ENCODE measurements at regions not wholly inside any gene's neighbourhood (a gene's known extent, or its start where the extent isn't known, plus 50 kb on each side); places are given as distances from the start of the nearest gene placed in this dataset.
A peak's percentile ranks its signal among the peaks of the same experiment; 100 is the strongest.

DNA sequence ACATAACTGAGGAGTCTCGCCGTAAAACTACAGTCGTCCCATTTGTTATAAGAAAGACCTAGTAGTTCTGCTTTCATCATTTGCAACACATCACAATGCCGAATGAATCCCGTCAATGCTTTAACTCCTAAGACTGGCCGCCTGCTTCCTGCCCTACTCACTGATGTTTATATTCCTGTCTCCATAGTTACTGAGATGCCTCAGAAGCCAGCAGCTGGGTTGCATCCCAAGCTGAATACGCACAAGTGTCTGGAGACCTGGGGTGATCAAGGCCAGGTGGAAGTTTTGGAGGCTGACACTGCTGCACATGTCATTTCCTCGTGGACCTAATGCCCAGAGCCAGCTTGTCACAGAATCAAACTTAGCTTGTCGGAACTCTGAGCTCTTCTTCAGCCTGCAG is 95.2 kb upstream of the UBE2E1 start:
- Histone ChIP-seq H3K36me3 (ENCODE audit: insufficient read depth, low read length) (no peaks in the 10 kb centered on the region), H3K27ac (ENCODE audit: low read depth, low read length) (no peak overlapping the region), H3K4me1 (ENCODE audit: insufficient read depth, low read length) (no peaks in the 10 kb centered on the region), H3K9me3 (ENCODE audit: control insufficient read depth in 1 of 2, low read length in 2 of 2) (no peaks in the 10 kb centered on the region), H3K27me3 (ENCODE audit: insufficient read depth, low read length) (no peaks in the 10 kb centered on the region), H3K4me3 (ENCODE audit: low read length in 2 of 2) (no peak overlapping the region)
- H3K27ac Mint-ChIP-seq, result no peak overlapping the region
- ChIA-PET POLR2A (ENCODE audit: partially characterized antibody) (no interaction called here), CTCF (ENCODE audit: partially characterized antibody) (no interaction called here)
- no peaks in the 10 kb centered on the region for H3K4me1 Mint-ChIP-seq
- peaks cover 4 to 11% of the 10 kb centered on the region in 2 donors for H3K27me3 Mint-ChIP-seq
- H3K36me3 Mint-ChIP-seq, result no peaks in the 10 kb centered on the region
- peaks cover 0 to 2% (median 0%) of the 10 kb centered on the region in 8 donors for H3K9me3 Mint-ChIP-seq
- no peak overlapping the region for H3K4me3 Mint-ChIP-seq
- intact Hi-C loops (cut with micrococcal nuclease), result no loop called here
- DNase-seq, result no peak

- no peaks in the 10 kb centered on the region for H3K4me1 Mint-ChIP-seq
- CTCF ChIA-PET (ENCODE audit: partially characterized antibody), result no interaction called here
- POLR2A ChIA-PET (ENCODE audit: partially characterized antibody), result no interaction called here
- Histone ChIP-seq H3K27me3 (ENCODE audit: insufficient read depth, low read length) (no peaks in the 10 kb centered on the region), H3K9me3 (ENCODE audit: control insufficient read depth in 1 of 2, low read length in 2 of 2) (no peaks in the 10 kb centered on the region), H3K4me1 (ENCODE audit: insufficient read depth, low read length) (no peaks in the 10 kb centered on the region), H3K36me3 (ENCODE audit: insufficient read depth, low read length) (no peaks in the 10 kb centered on the region), H3K27ac (ENCODE audit: low read depth, low read length) (no peak overlapping the region), H3K4me3 (ENCODE audit: low read length in 2 of 2) (no peak overlapping the region)
- no peak overlapping the region for H3K27ac Mint-ChIP-seq
- peaks cover 0 to 7% (median 5%) of the 10 kb centered on the region in 8 donors for H3K9me3 Mint-ChIP-seq
- H3K27me3 Mint-ChIP-seq, result peaks cover 4 to 15% of the 10 kb centered on the region in 2 donors
- no peak overlapping the region for H3K4me3 Mint-ChIP-seq
- H3K36me3 Mint-ChIP-seq, result no peaks in the 10 kb centered on the region
- DNase-seq, result no peak
- intact Hi-C loops (cut with micrococcal nuclease), result no loop called here
Observed at GRCh38 chr3:23711916-23712494, 93.8 kb upstream of the UBE2E1 start.

- DNase-seq, result no peak
- POLR2A ChIA-PET (ENCODE audit: partially characterized antibody), result no interaction called here
- CTCF ChIA-PET (ENCODE audit: partially characterized antibody), result no interaction called here
- no peak overlapping the region for H3K27ac ChIP-seq (ENCODE audit: low read depth, low read length)
- no peaks in the 10 kb centered on the region for H3K9me3 ChIP-seq (ENCODE audit: control insufficient read depth in 1 of 2, low read length in 2 of 2)
- no peak overlapping the region for H3K4me3 ChIP-seq (ENCODE audit: low read length in 2 of 2)
- H3K4me3 Mint-ChIP-seq, result no peak overlapping the region
- H3K27ac Mint-ChIP-seq, result peak overlapping the region in 1 of 7 donors; percentile 13
- H3K27me3 ChIP-seq (ENCODE audit: insufficient read depth, low read length), result no peaks in the 10 kb centered on the region
- peaks cover 0 to 7% (median 5%) of the 10 kb centered on the region in 8 donors for H3K9me3 Mint-ChIP-seq
- intact Hi-C loops (cut with micrococcal nuclease), result no loop called here
- H3K4me1 ChIP-seq (ENCODE audit: insufficient read depth, low read length), result no peaks in the 10 kb centered on the region
- no peaks in the 10 kb centered on the region for H3K36me3 ChIP-seq (ENCODE audit: insufficient read depth, low read length)
- no peaks in the 10 kb centered on the region for H3K4me1 Mint-ChIP-seq
- H3K27me3 Mint-ChIP-seq, result peaks cover 4 to 14% of the 10 kb centered on the region in 2 donors
- no peaks in the 10 kb centered on the region for H3K36me3 Mint-ChIP-seq
Observed at GRCh38 chr3:23712656-23713559, 92.8 kb upstream of the UBE2E1 start.

- Histone ChIP-seq H3K9me3 (ENCODE audit: control insufficient read depth in 1 of 2, low read length in 2 of 2) (no peaks in the 10 kb centered on the region), H3K4me3 (ENCODE audit: low read length in 2 of 2) (no peak overlapping the region), H3K27me3 (ENCODE audit: insufficient read depth, low read length) (no peaks in the 10 kb centered on the region), H3K4me1 (ENCODE audit: insufficient read depth, low read length) (no peaks in the 10 kb centered on the region), H3K27ac (ENCODE audit: low read depth, low read length) (no peak overlapping the region), H3K36me3 (ENCODE audit: insufficient read depth, low read length) (no peaks in the 10 kb centered on the region)
- no peak overlapping the region for H3K27ac Mint-ChIP-seq
- no peaks in the 10 kb centered on the region for H3K36me3 Mint-ChIP-seq
- intact Hi-C loops (cut with micrococcal nuclease), result no loop called here
- peaks cover 0 to 7% (median 5%) of the 10 kb centered on the region in 8 donors for H3K9me3 Mint-ChIP-seq
- peaks cover 4 to 14% of the 10 kb centered on the region in 2 donors for H3K27me3 Mint-ChIP-seq
- ChIA-PET CTCF (ENCODE audit: partially characterized antibody) (no interaction called here), POLR2A (ENCODE audit: partially characterized antibody) (no interaction called here)
- no peaks in the 10 kb centered on the region for H3K4me1 Mint-ChIP-seq
- DNase-seq, result no peak
- no peak overlapping the region for H3K4me3 Mint-ChIP-seq
Observed at GRCh38 chr3:23713641-23714040, 92.1 kb upstream of the UBE2E1 start.

GRCh38 chr3:23720059-23720458 is 85.7 kb upstream of the UBE2E1 start:
- no peaks in the 10 kb centered on the region for H3K9me3 ChIP-seq (ENCODE audit: control insufficient read depth in 1 of 2, low read length in 2 of 2)
- CTCF ChIA-PET (ENCODE audit: partially characterized antibody), result interaction anchor here (0.6 kb wide), 1 partner anchor 14 kb away, joined by 3 read pairs; no protein-coding TSS in a partner anchor

DNA sequence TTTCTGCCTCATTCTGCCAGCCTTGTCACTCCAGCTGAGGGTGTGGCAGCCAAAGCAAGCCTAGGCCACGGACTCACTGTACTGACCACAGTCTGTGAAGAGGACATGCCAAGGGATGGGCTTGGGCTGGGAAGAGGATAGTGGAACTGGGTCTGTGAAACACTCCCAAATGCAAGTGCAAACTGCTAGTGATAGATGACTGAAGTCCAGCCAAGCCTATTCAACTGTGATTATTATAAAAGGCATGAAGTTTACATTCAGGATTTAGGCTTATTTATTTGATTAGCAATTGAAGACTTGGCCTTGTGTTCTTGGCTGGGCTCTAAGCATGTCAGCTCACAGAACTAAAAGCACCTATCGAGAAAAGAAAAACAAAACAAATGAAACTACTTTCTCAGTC is 84.9 kb upstream of the UBE2E1 start:
- Mint-ChIP-seq H3K36me3 (no peaks in the 10 kb centered on the region), H3K4me1 (no peaks in the 10 kb centered on the region), H3K9me3 (peaks cover 0 to 5% (median 2%) of the 10 kb centered on the region in 8 donors), H3K4me3 (no peak overlapping the region), H3K27ac (no peak overlapping the region), H3K27me3 (peaks cover 0 to 4% of the 10 kb centered on the region in 2 donors)
- Histone ChIP-seq H3K36me3 (ENCODE audit: insufficient read depth, low read length) (no peaks in the 10 kb centered on the region), H3K4me1 (ENCODE audit: insufficient read depth, low read length) (no peaks in the 10 kb centered on the region), H3K27me3 (ENCODE audit: insufficient read depth, low read length) (no peaks in the 10 kb centered on the region), H3K27ac (ENCODE audit: low read depth, low read length) (no peak overlapping the region), H3K9me3 (ENCODE audit: control insufficient read depth in 1 of 2, low read length in 2 of 2) (no peaks in the 10 kb centered on the region), H3K4me3 (ENCODE audit: low read length in 2 of 2) (no peak overlapping the region)
- DNase-seq, result no peak
- ChIA-PET CTCF (ENCODE audit: partially characterized antibody) (interaction anchor here (0.6 kb wide), 1 partner anchor 13 kb away, joined by 3 read pairs; no protein-coding TSS in a partner anchor), POLR2A (ENCODE audit: partially characterized antibody) (no interaction called here)
- intact Hi-C loops (cut with micrococcal nuclease), result no loop called here

More at GRCh38 chr3:23720059-23720458, 85.7 kb upstream of the UBE2E1 start:
- Histone ChIP-seq H3K4me1 (ENCODE audit: insufficient read depth, low read length) (no peaks in the 10 kb centered on the region), H3K27ac (ENCODE audit: low read depth, low read length) (no peak overlapping the region), H3K4me3 (ENCODE audit: low read length in 2 of 2) (no peak overlapping the region), H3K27me3 (ENCODE audit: insufficient read depth, low read length) (no peaks in the 10 kb centered on the region), H3K36me3 (ENCODE audit: insufficient read depth, low read length) (no peaks in the 10 kb centered on the region)
- no peak for DNase-seq
- POLR2A ChIA-PET (ENCODE audit: partially characterized antibody), result no interaction called here
- peaks cover 0 to 5% of the 10 kb centered on the region in 2 donors for H3K27me3 Mint-ChIP-seq
- H3K27ac Mint-ChIP-seq, result no peak overlapping the region
- H3K4me3 Mint-ChIP-seq, result peak overlapping the region in 1 of 8 donors; percentile 7
- no peaks in the 10 kb centered on the region for H3K4me1 Mint-ChIP-seq
- no peaks in the 10 kb centered on the region for H3K36me3 Mint-ChIP-seq
- intact Hi-C loops (cut with micrococcal nuclease), result no loop called here
- H3K9me3 Mint-ChIP-seq, result peaks cover 0 to 7% (median 5%) of the 10 kb centered on the region in 8 donors

DNA sequence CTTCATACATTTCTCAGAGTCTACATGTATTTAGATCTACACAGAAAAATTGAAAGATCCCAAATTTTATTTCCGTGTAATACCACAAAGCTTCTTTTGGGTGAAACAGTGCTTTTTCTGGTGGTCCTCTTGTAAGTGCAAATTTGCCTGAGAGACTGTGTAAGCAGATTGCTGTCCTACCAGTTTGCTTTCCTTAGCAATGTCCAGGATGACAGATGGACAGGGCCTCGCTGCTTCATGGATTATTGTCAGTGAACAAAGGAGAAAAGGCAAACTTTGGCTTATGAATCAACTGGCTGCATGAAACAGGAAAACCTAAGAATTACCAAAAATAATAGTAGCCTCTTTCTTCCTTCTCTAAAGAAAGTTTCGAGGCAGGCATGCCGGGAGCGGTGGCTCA is 82.6 kb upstream of the UBE2E1 start:
- Mint-ChIP-seq H3K4me1 (peaks cover 5 to 14% (median 7%) of the 10 kb centered on the region in 4 donors), H3K4me3 (no peak overlapping the region), H3K27ac (peak overlapping the region in 1 of 7 donors; percentile 2), H3K9me3 (no peaks in the 10 kb centered on the region), H3K27me3 (no peaks in the 10 kb centered on the region), H3K36me3 (no peaks in the 10 kb centered on the region)
- ChIA-PET POLR2A (ENCODE audit: partially characterized antibody) (no interaction called here), CTCF (ENCODE audit: partially characterized antibody) (no interaction called here)
- DNase-seq, result no peak
- H3K27me3 ChIP-seq (ENCODE audit: insufficient read depth, low read length), result no peaks in the 10 kb centered on the region
- no peak overlapping the region for H3K27ac ChIP-seq (ENCODE audit: low read depth, low read length)
- H3K4me1 ChIP-seq (ENCODE audit: insufficient read depth, low read length), result no peaks in the 10 kb centered on the region
- no peaks in the 10 kb centered on the region for H3K9me3 ChIP-seq (ENCODE audit: control insufficient read depth in 1 of 2, low read length in 2 of 2)
- intact Hi-C loops (cut with micrococcal nuclease), result no loop called here
- H3K36me3 ChIP-seq (ENCODE audit: insufficient read depth, low read length), result no peaks in the 10 kb centered on the region
- no peak overlapping the region for H3K4me3 ChIP-seq (ENCODE audit: low read length in 2 of 2)

Data from CD4-positive, alpha-beta memory T cell (primary cell).